ENCODE measurements at regions not wholly inside any gene's neighbourhood (a gene's known extent, or its start where the extent isn't known, plus 50 kb on each side); places are given as distances from the start of the nearest gene placed in this dataset.

DNA sequence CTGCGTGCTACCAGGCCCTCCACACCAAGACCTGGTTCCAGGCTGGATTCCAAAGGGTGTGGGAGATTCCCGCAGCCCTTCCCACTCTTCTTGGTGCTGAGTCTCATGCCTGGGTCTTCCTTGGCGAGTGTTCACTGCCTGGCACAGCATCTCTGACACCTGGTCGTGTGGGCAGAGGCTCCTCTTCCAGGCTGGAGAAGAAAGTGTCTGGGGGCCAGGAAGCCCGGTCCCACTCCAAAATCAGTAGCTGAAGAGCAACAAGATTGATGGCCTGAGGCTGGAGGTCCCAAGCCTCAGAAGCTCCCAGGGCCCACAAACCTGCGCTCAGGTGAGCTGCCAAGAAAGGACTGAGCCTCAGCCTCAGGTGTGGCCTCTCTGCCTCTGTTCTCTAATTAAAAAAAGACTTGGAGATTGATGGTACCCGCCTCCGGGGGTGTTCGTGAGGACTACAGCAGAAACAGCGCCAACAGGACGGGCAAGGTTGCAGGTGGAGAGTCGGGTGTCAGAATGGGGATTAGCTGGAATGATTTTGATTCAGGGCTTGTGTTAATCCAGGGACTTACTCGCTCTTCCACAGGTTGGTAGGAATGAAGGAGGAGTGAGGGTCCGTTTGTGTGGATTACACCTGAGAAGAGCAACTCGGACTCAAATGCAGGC is 217.5 kb downstream of the TEX29 start:
- intact Hi-C loops (cut with DNase I; ENCODE audit: low total_unique reads), result no loop called here
- WGBS, 2 donors, result 45 to 53% methylated on average over 15 of the region's 15 CpGs
- no peak overlapping the region for H3K4me3 ChIP-seq (ENCODE audit: low read depth, poor library complexity, severe bottlenecking)
- no peak for DNase-seq (ENCODE audit: low spot score in 2 of 2)
- TF ChIP-seq, protein P1, sequence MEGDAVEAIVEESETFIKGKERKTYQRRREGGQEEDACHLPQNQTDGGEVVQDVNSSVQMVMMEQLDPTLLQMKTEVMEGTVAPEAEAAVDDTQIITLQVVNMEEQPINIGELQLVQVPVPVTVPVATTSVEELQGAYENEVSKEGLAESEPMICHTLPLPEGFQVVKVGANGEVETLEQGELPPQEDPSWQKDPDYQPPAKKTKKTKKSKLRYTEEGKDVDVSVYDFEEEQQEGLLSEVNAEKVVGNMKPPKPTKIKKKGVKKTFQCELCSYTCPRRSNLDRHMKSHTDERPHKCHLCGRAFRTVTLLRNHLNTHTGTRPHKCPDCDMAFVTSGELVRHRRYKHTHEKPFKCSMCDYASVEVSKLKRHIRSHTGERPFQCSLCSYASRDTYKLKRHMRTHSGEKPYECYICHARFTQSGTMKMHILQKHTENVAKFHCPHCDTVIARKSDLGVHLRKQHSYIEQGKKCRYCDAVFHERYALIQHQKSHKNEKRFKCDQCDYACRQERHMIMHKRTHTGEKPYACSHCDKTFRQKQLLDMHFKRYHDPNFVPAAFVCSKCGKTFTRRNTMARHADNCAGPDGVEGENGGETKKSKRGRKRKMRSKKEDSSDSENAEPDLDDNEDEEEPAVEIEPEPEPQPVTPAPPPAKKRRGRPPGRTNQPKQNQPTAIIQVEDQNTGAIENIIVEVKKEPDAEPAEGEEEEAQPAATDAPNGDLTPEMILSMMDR (IDR thresholded peaks at IDR 0.05), result no peak
- no peak for TF ChIP-seq POLR2A (IDR thresholded peaks at IDR 0.05)

DNA sequence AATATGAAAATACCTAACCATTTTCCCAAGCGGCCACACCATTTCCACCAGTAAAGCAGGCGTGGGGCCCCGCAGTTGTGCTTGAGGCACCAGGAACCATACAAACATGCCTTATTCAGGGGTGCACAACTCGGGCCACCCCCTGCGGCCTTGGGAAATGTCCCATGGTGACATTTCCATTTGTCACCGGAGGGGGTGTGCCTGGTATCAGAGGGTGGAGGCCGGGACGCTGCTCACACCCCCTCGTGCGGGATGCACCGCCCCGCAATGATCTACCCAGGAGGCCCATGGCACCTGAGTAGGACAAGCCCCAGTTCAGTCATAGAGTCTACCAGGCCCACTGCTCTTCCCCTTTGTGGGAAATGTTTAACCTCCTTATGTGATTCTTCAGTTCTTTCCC is 218.8 kb downstream of the TEX29 start:
- DNase-seq (ENCODE audit: low spot score in 2 of 2), result peak in 1 of 2 donors; percentile 68
- no peak for TF ChIP-seq POLR2A (IDR thresholded peaks at IDR 0.05)
- TF ChIP-seq, protein P1 (IDR thresholded peaks at IDR 0.05), result no peak
- WGBS, 2 donors, result 88% methylated on average over 12 of the region's 12 CpGs
- H3K4me3 ChIP-seq (ENCODE audit: low read depth, poor library complexity, severe bottlenecking), result no peak overlapping the region
- intact Hi-C loops (cut with DNase I; ENCODE audit: low total_unique reads), result no loop called here

DNA sequence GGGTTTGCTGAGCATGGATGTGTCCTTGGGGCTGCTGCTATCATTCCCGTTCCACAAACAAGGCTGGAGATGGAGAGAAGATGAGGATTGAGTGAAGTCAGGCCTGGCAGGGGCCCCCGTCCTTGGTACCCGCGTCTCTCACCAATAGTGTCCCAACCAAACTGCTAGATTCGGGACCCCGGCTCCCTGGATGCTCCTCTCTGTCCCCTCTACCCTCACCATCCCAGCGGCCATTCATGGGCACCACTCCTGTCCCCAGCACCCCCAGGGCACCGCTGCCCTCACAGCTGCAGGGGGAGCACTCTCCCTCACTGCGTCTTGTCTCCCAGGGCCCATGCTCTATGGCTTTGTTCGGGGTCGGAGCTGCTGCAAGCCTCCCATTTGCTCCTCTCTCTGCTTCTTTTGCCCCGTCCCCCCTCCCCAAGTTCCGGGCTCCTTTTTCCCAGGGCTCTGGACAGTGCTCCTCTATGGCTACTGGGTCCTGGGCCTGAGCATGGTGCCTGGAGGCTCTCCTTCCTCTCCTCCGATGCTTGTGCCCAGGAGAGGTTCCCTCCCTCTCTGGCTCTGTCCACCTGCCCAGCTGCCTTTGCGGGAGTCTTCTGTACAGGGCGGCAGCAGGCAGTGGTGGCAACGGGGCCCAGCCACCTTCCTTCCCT is 219.5 kb downstream of the TEX29 start:
- DNase-seq (ENCODE audit: low spot score in 2 of 2), result peak in 1 of 2 donors; percentile 78
- no peak overlapping the region for H3K4me3 ChIP-seq (ENCODE audit: low read depth, poor library complexity, severe bottlenecking)
- no peak for TF ChIP-seq POLR2A (IDR thresholded peaks at IDR 0.05)
- TF ChIP-seq, protein P1 (IDR thresholded peaks at IDR 0.05), result no peak
- 83% methylated on average over 17 of the region's 17 CpGs for WGBS, 2 donors
- intact Hi-C loops (cut with DNase I; ENCODE audit: low total_unique reads), result no loop called here

DNA sequence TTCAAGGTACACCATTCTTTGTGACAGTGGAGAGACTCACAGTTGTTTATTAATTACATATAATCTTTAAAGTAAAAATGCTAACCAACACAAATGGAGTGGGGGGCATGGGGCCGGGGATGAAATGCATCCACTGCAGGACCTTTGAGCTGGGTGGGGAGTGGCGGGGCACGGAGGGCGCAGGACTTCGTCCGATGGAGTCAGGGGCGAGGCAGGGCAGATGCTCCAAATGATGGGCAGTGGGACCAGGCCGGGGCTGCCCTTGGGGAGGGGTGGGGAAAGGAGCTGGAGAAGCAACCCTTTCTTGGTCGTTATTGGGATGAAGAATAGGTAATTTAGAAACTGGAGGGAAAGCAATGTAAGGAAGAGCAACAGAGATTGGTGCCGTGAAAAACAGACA is 220.0 kb downstream of the TEX29 start:
- DNase-seq (ENCODE audit: low spot score in 2 of 2), result peak in 1 of 2 donors; percentile 65
- TF ChIP-seq, protein P1 (IDR thresholded peaks at IDR 0.05), result no peak
- TF ChIP-seq POLR2A (IDR thresholded peaks at IDR 0.05), result no peak
- intact Hi-C loops (cut with DNase I; ENCODE audit: low total_unique reads), result no loop called here
- no peak overlapping the region for H3K4me3 ChIP-seq (ENCODE audit: low read depth, poor library complexity, severe bottlenecking)
- 85% methylated on average over 10 of the region's 10 CpGs for WGBS, 2 donors

DNA sequence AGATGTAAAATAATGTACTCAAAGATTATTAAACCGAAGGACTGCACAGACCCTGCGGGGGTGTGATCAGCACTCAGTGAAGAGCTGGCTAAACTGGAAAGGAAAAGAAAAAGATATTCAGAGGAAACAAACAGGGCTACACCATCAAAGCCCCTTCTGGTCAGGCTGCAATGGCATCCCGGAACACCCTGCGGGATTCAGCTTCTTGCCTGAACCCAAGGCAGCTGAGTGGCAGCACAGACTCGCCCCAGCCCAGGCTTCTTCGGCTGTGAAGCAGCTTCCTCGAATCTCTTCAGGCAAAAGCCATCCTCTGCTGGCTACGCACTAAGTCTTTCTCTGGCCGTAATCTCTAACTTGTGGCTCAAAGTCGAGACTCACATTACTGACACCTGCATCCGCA is 220.9 kb downstream of the TEX29 start:
- no peak for TF ChIP-seq POLR2A (IDR thresholded peaks at IDR 0.05)
- TF ChIP-seq, protein P1 (IDR thresholded peaks at IDR 0.05), result no peak
- H3K4me3 ChIP-seq (ENCODE audit: low read depth, poor library complexity, severe bottlenecking), result no peak overlapping the region
- DNase-seq (ENCODE audit: low spot score in 2 of 2), result no peak
- WGBS, 2 donors, result 76 to 78% methylated on average over 11 of the region's 11 CpGs
- intact Hi-C loops (cut with DNase I; ENCODE audit: low total_unique reads), result no loop called here
